DOHH2 (cell line): ENCODE measurements at regions not wholly inside any gene's neighbourhood (a gene's known extent, or its start where the extent isn't known, plus 50 kb on each side); places are given as distances from the start of the nearest gene placed in this dataset.

Experiments
- H3F3A ChIP-seq: fragments of 200-600 bp; sonication (generic), shearing (Covaris generic); 2 replicates; pipeline ENCODE4 v1.6.0; 2016; ENCODE audit warnings: antibody characterized with exemption, mild to moderate bottlenecking; ENCODE audit not compliant: control insufficient read depth, insufficient read depth
- H3K27ac ChIP-seq: fragments of 200-600 bp; sonication (generic); 2 replicates; pipeline ENCODE4 v1.5.1; 2014; ENCODE audit warnings: low read depth, mild to moderate bottlenecking, low read length, moderate library complexity
- H3K27me3 ChIP-seq: fragments of 200-600 bp; sonication (generic); 2 replicates; pipeline ENCODE4 v1.6.1; 2014; ENCODE audit warnings: mild to moderate bottlenecking, low read length, mixed read lengths; ENCODE audit not compliant: control insufficient read depth
- H3K36me3 ChIP-seq: fragments of 200-600 bp; sonication (generic); 2 replicates; pipeline ENCODE4 v1.6.1; 2014; ENCODE audit warnings: mild to moderate bottlenecking, low read length, moderate library complexity, mixed read lengths; ENCODE audit not compliant: control insufficient read depth
- H3K4me1 ChIP-seq: fragments of 200-600 bp; sonication (generic); 2 replicates; pipeline ENCODE4 v1.6.1; 2014; ENCODE audit warnings: mild to moderate bottlenecking, low read length, mixed read lengths; ENCODE audit not compliant: control insufficient read depth
- H3K4me2 ChIP-seq: fragments of 200-600 bp; sonication (generic); 2 replicates; pipeline ENCODE4 v1.6.0; 2014; ENCODE audit warnings: mild to moderate bottlenecking, low read length, moderate library complexity
- H3K4me3 ChIP-seq: fragments of 200-600 bp; sonication (generic); 2 replicates; pipeline ENCODE4 v1.5.1; 2014; ENCODE audit warnings: mild to moderate bottlenecking, low read length, mixed read lengths
- H3K79me2 ChIP-seq: fragments of 200-600 bp; sonication (generic); 2 replicates; pipeline ENCODE4 v1.6.1; 2014; ENCODE audit warnings: mild to moderate bottlenecking, low read length, mixed read lengths; ENCODE audit not compliant: control insufficient read depth
- H3K9me2 ChIP-seq: fragments of 200-600 bp; sonication (generic); replicated peaks from 2 replicates; pipeline ENCODE4 v1.6.1; 2014; ENCODE audit warnings: mild to moderate bottlenecking, low read length, mixed read lengths; ENCODE audit not compliant: control insufficient read depth
- H3K9me3 ChIP-seq: fragments of 200-600 bp; sonication (generic); 2 replicates; pipeline ENCODE4 v1.6.1; 2014; ENCODE audit warnings: antibody characterized with exemption, low read length, mixed read lengths; ENCODE audit not compliant: control insufficient read depth, insufficient read depth
- H4K20me1 ChIP-seq: fragments of 200-600 bp; sonication (generic); 2 replicates; pipeline ENCODE4 v1.6.0; 2014; ENCODE audit warnings: low read depth, mild to moderate bottlenecking, antibody characterized with exemption, low read length, moderate library complexity; ENCODE audit not compliant: control insufficient read depth, insufficient read depth
- EZH2phosphoT487 ChIP-seq: fragments of 200-600 bp; sonication (generic); IDR thresholded peaks from 2 replicates; pipeline ENCODE4 v1.6.1; 2017; ENCODE audit warnings: borderline replicate concordance, mild to moderate bottlenecking, antibody characterized with exemption, low read length, moderate library complexity, mixed read lengths
- TF ChIP-seq, protein P1 (sequence below): fragments of 200-600 bp; sonication (generic); IDR thresholded peaks from one replicate; pipeline ENCODE4 v1.5.1; 2014; ENCODE audit warnings: antibody characterized with exemption, mild to moderate bottlenecking, low read depth, low read length; ENCODE audit not compliant: poor library complexity, severe bottlenecking

DNA sequence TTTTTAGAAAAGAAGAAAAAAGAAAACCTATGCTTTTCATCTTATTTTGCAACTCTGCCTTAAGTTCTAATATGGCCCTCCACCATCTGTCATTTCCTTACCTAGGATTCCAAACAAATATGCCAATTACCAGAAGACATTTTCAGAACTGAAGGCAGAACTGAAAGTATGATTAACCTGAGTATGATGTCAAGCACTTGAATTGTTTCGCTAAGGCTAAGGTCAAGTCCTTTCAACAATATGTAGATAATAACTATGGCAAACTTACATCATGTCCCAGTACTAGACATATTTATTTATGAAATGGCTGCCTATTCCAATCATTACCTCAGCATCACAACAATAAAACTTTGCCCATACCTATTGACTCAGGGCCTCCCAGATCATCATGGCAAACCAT lies 91.0 kb downstream of the OR13H1 start:
- Histone ChIP-seq H3K79me2 (no peaks in the 10 kb centered on the region), H3K9me3 (no peaks in the 10 kb centered on the region), H3F3A (no peaks in the 10 kb centered on the region), H3K4me1 (no peaks in the 10 kb centered on the region), H3K4me3 (no peak overlapping the region), H3K4me2 (no peak overlapping the region), H4K20me1 (no peaks in the 10 kb centered on the region), H3K27me3 (no peaks in the 10 kb centered on the region), H3K9me2 (no peaks in the 10 kb centered on the region), H3K27ac (no peak overlapping the region), H3K36me3 (no peaks in the 10 kb centered on the region)
- TF ChIP-seq, protein P1, sequence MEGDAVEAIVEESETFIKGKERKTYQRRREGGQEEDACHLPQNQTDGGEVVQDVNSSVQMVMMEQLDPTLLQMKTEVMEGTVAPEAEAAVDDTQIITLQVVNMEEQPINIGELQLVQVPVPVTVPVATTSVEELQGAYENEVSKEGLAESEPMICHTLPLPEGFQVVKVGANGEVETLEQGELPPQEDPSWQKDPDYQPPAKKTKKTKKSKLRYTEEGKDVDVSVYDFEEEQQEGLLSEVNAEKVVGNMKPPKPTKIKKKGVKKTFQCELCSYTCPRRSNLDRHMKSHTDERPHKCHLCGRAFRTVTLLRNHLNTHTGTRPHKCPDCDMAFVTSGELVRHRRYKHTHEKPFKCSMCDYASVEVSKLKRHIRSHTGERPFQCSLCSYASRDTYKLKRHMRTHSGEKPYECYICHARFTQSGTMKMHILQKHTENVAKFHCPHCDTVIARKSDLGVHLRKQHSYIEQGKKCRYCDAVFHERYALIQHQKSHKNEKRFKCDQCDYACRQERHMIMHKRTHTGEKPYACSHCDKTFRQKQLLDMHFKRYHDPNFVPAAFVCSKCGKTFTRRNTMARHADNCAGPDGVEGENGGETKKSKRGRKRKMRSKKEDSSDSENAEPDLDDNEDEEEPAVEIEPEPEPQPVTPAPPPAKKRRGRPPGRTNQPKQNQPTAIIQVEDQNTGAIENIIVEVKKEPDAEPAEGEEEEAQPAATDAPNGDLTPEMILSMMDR, result no peak
- TF ChIP-seq EZH2phosphoT487, result no peak

DNA sequence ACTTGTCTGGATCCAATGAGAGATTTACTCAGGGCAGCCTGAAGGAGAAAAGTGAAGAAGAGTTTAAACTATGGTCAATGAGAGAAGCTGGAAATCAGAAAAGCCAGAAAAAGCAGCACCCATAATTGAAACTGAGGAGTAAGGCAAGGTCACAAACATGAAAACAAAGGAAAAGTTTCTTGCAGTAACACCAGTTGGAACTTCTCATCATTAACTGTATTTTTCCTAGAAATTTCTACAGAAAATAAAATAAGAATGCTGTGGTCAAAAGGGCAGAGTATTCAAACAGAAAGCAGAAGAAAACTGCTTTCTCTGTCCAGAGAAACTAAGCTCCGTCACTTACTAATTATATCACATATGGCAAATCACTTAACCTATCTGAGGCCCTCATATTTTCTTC lies 102.2 kb downstream of the OR13H1 start:
- no peaks in the 10 kb centered on the region for H3K9me2 ChIP-seq
- H3K4me2 ChIP-seq, result no peak overlapping the region
- no peak overlapping the region for H3K4me3 ChIP-seq
- TF ChIP-seq, protein P1, result no peak
- TF ChIP-seq EZH2phosphoT487, result no peak
- no peaks in the 10 kb centered on the region for H3K79me2 ChIP-seq
- H3K9me3 ChIP-seq, result no peaks in the 10 kb centered on the region
- no peaks in the 10 kb centered on the region for H3K36me3 ChIP-seq
- no peaks in the 10 kb centered on the region for H3K27me3 ChIP-seq
- no peaks in the 10 kb centered on the region for H3F3A ChIP-seq
- H3K4me1 ChIP-seq, result no peaks in the 10 kb centered on the region
- no peak overlapping the region for H3K27ac ChIP-seq
- H4K20me1 ChIP-seq, result no peaks in the 10 kb centered on the region

DNA sequence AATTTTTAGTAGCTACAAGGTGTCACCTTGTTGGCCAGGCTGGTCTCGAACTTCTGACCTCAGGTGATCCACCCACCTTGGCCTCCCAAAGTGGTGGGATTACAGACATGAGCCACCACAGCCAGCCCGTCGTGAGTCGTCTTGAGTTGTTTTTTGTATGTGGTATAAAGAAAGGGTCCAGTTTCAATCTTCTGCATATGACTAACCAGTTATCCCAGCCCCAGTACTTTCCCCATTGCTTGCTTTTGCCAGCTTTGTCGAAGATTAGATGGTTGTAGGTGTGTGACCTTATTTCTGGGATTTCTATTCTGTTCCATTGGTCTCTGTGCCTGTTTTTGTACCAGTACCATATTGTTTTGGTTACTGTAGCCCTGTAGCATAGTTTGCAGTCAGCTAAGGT lies 105.9 kb downstream of the OR13H1 start:
- Histone ChIP-seq H3K9me3 (no peaks in the 10 kb centered on the region), H3K27me3 (no peaks in the 10 kb centered on the region), H3K9me2 (no peaks in the 10 kb centered on the region), H4K20me1 (no peaks in the 10 kb centered on the region), H3K79me2 (no peaks in the 10 kb centered on the region), H3K4me1 (no peaks in the 10 kb centered on the region), H3K4me2 (no peak overlapping the region), H3K36me3 (no peaks in the 10 kb centered on the region), H3K27ac (no peak overlapping the region), H3K4me3 (no peak overlapping the region), H3F3A (no peaks in the 10 kb centered on the region)
- TF ChIP-seq, protein P1, result no peak
- no peak for TF ChIP-seq EZH2phosphoT487
